Activated CD4-positive, alpha-beta T cell treated with anti-CD3 and anti-CD28 coated beads, Interleukin-2, Interleukin-6, amounts not matched to agents 100 ng/mL and 50 ng/mL, durations not matched to agents 16 hours and 8 hours (primary cell): ENCODE measurements at regions not wholly inside any gene's neighbourhood (a gene's known extent, or its start where the extent isn't known, plus 50 kb on each side); places are given as distances from the start of the nearest gene placed in this dataset.
"Not testable (repeated sequence)": the region's sequence is repeated elsewhere in the genome, so short reads cannot be mapped to it uniquely, and the experiment has no call there.

Source experiments
- DNase-seq: peaks from one replicate; pipeline ENCODE4 v3.0.0-alpha.2; 2020

DNA sequence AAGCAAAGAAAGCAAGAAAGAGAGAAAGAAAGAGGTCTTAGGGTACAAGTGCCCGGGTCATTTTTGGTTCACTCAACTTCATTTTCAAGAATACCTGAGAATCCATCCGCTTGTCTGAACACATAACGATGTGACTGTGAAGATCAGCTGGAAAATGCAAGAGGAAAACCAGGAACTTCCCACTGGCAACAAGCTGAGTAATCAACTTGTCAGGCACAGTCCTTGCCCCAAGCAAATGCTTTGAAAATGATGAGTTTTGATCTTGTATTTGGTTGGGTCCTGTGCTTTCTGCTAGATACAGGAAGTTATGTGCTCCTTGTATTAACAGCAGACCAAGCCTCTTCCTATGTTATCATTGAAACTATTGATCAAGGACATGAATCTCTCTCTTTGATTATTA lies 239.1 kb downstream of the ASMT start:
- DNase-seq, result no peak

DNA sequence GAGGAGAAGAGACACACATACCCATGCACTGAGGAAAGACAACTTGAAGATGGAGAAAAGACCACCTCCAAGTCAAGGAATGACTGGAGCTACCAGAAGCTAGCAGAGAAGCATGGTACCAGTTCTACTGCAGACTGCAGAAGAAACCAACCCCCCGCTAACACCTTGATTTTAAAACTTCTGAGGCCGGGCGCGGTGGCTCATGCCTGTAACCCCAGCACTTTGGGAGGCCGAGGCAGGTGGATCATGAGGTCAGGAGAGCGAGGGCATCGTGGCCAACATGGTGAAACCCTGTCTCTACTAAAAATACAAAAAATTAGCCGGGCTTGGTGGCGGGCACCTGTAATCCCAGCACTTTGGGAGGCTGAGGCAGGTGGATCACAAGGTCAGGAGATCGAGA lies 240.0 kb downstream of the ASMT start:
- DNase-seq, result not testable (repeated sequence)

DNA sequence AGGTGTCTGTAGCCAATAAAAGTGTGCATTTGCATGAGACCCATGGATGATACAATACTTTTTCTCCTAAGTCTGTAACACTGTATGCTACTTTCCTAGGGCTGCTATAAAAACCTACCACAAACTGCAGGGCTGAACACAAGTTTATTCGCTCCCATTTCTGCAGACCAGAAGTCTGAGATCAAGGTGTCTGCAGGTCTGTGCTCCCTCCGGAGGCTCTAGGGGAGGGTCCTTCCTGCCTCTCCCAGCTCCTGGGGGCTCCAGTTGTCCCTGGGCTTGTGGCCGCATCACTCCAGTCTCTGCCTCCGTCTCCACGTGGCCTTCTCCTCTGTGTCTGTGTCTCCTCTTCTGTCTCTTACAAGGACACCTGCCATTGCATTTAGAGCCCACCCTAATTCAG lies 244.4 kb downstream of the ASMT start:
- not testable (repeated sequence) for DNase-seq

DNA sequence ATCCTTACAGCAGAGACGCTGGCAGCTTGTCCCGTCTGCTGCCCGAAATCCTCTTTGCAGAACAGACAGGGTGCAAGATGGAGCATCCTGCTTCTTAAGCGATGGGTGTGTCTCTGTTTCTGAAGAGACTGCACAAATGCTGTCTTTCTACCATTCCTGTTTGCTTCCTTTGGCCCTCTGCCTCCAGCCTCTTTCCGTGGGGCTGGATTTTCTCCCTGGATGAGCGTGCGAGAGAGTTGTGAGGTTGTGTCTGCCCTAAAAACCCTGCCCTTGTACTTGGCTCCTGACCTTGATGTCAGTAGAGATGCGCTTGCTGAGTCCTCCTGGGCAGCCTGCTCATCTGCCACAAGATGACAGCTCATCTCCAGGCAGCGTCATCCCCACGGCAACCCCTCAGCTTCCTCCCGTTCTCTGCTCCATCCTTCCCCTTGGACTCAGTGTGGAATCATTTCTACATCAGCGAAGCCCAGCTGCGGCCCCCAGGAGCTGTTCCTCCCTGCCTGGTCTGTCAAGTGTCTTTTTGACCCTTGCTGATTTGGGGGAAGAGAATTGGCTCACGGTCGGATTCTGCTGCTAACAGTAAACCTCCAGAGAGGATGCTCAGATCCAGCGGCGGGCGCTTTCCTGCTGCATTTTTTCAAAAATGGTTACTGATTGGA lies 246.2 kb downstream of the ASMT start:
- no peak for DNase-seq

DNA sequence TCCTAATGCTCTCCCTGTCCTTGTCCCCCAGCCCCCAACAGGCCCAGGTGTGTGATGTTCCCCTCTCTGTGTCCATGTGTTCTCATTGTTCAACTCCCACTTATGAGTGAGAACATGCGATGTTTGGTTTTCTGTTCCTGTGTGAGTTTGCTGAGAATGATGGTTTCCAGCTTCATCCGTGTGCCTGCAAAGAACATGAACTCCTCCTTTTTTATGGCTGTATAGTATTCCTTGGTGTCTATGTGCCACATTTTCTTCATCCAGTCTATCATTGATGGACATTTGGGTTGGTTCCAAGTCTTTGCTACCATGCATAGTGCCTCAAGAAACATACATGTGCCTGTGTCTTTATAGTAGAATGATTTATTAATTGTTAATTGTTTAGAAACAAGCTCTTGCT lies 249.1 kb downstream of the ASMT start:
- DNase-seq, result not testable (repeated sequence)

DNA sequence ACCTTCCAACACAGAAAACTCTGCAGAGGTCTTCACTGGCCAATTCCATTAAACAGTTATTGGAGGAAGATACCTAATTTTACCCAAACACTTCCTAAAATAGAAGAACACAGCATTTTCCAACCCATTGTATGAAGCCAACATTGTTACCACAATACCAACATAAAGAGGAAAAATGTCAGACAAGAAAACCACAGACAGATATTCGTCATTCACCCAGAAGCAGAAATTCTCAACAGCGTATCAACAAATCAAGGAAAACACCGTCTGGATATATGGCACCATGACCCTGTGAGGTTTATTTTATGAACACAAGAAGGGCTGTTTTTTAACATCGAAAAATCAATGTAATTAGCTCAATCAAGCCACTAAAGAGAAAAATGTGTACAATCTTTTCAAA lies 255.6 kb downstream of the ASMT start:
- no peak for DNase-seq

DNA sequence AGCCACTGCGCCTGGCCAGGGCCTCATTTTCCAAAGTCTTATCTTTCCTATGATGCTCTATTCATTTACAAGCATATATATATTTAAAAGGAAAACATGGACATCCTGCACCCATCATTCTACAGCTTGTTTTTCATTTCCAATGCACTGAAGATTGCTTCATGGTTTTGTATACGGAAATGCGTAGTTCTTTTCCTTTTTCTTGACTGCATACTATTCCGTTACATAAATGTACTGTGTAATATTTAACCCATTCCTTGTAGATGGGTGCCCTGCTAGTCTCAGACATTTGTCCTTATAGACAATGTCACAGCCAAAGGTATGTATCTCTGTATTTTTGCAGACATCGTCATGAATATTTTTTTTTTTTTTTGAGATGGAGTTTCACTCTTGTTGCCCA lies 257.0 kb downstream of the ASMT start:
- no peak for DNase-seq

DNA sequence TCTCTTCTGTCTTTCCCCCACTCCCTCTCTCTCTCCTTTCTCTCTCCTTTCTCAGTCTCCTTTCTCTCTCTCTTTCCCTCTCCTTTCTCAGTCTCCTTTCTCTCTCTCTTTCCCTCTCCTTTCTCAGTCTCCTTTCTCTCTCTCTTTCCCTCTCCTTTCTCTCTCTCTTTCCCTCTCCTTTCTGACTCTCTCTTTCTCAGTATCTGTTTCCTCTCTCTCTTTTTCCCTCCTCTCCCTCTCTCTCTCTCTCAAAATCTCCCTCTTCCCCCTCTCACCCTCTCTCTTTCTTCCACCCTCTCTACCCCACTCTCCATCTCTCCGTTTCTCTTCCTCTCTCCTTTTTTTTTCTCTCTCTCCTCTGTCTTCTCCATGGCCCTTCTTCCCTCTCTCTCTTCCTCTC lies 258.8 kb downstream of the ASMT start:
- DNase-seq, result no peak

DNA sequence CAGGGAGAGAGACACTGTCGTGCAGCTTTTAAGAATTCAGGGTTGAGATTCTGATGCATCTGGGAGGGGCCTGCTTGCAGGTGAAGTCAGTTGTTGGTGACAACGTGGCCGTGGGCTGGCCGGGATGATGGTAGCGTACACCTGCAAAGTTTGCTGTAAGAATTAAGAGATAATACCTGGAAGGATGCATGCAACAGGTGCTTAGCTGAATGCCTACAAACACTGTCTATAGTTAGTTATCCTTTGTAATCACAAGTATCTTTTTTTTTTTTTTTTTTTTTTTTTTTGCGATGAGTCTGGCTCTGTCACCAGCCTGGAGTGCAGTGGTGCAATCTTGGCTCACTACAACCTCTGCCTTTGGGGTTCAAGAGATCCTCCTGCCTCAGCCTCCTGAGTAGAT lies 259.6 kb downstream of the ASMT start:
- no peak for DNase-seq

DNA sequence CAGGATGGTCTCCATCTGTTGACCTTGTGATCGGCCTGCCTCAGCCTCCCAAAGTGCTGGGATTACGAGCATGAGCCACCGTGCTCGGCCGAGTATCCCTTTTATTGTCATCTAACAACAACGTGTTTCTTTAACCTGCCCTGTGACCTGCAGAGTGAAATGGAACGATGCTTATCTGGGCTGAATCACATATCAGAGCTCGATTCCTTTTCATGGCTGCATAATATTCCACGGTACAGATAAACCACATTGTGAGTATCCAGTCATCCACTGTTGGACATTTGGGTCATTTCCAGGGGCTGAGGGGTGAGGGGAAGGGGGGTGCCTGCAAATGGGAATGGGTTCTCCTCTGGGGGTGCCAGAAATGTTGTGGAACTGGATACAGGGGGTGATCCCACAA lies 260.0 kb downstream of the ASMT start:
- no peak for DNase-seq

DNA sequence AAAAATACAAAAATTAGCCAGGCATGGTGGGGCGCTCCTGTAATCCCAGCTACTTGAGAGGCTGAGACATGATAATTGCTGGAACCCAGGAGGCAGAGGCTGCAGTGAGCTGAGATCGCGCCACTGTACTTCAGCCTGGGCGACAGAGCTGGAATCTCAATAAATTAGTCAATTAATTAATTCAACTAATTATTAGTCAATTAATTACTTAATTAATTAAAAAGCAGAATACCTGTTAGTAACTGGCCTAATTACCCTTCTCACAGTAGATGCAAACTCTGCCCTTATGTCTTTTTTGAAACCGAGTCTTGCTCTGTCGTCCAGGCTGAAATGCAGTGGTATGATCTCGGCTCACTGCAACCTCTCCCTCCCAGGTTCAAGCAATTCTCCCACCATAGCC lies 261.2 kb downstream of the ASMT start:
- DNase-seq, result no peak

DNA sequence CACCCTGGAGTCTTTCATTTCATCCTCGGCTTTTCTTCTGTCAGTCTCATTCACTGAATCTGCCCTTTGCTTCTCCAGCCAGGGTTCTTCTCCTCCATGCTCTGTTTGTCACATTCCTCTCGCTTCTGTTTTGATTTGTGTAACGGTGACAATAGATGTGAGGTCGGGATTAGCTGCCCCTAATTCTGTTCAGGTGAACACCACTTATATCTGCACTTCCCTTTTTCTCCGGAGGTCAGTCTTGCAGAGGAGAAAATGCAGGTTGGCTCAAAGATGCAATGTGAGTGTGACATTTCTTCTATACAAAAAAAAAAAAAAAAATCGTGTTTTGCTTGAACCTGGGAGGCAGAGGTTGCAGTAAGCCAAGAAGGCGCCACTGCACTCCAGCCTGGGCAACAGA lies 262.9 kb downstream of the ASMT start:
- DNase-seq, result no peak

DNA sequence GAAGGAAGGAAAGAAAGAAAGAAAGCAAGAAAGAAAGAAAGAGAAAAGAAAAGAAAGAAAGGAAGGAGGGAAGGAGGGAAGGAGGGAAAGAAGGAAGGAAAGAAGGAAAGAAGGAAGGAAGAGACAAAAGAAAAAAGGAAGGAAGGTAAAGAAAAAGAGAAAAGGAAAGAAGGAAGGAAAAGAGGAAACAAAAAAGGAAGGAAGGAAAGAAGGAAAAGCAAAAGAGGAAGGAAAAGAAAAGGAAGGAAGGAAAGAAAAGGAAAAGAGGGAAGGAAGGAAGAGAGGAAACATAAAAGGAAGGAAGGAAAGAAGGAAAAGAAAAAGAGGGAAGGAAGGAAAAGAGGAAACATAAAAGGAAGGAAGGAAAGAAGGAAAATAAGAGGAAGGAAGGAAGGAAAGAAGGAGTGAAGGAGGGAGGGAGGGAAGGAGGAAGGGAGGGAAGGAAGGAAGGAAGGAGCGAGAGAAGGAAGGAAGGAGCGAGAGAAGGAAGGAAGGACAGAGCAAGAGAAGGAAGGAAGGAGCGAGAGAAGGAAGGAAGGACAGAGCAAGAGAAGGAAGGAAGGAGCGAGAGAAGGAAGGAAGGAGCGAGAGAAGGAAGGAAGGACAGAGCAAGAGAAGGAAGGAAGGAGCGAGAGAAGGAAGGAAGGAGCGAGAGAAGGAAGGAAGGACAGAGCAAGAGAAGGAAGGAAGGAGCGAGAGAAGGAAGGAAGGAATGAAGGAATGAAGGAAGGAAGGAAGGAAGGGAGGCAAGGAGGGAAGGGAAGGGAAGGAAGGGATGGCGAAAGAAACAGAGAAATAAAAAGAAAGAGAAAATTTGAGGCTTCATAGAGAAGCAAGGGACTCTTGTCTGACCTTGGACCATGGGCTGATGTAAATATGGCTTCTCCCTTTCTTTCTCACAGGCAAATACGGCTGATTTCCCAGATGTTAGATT lies 266.3 kb downstream of the ASMT start:
- DNase-seq, result not testable (repeated sequence)

DNA sequence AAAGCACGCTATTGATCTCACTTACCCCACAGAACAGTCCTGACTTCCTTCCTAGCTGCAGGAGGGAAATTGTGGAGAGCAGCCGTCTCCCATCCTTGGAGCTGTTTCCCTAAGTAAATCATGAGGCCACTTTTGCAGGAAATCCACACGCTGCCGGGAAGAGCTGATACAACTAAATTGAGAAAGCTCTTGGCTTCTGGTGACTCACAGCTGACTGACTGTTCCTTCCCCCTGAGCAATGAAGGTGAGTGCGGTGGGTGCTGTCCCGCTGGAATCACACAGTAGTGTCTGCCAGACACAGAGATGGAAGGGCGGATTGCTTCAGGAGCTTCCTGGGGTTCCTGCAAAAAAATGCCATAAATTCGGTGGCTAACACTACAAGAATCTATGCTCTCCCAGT lies 268.9 kb downstream of the ASMT start:
- no peak for DNase-seq

DNA sequence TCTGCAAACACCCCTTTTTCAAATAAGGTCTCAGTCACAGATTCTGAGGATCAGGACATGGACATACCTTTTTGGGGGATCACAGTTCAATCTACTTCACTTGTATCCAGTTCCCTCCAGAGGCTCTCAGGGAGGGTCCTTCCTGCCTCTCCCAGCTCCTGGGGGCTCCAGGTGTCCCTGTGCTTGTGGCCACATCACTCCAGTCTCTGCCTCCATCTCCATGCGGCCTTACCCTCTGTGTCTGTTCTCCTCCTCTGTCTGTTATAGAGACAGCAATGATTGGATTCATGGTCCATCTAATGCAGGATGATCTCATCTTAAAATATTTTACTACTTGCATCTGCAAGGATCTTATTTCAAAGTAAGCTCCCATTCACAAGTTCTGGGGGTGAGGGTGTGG lies 269.6 kb downstream of the ASMT start:
- no peak for DNase-seq

DNA sequence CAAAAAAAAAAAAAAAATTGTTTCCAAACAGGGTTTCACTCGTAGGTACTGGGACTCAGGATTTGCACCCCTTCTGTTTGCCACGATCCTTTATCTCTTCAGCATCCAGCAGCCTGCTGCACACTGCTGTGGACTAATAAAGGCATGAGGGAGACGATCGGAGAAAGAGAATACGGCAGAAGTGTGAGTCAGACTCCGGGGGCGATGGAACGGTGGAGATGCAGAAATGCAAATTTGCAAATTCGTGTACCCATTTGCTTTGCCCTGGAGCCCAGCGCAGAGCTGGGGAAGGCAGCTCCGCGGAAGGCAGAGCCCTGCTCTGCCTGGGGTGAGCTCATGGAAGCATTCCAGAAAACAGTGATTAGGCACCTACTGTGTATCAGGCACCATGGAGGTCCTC lies 270.3 kb downstream of the ASMT start:
- DNase-seq, result no peak

DNA sequence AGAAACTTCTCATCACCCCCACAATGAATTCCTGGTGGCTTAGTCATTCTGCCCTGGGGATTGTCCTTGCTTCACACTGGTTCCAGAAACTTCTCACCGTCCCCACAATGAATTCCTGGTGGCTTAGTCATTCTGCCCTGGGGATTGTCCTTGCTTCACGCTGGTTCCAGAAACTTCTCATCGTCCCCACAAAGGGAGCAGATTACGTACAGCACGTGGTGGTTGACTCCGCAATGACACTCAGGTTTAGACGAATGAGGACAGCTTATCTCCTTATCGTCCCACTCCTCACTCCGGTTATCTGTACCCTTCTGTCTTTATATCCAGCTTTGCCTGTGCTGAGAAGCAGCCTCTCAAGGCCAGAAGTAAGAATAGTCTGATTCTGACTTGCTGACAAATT lies 273.4 kb downstream of the ASMT start:
- not testable (repeated sequence) for DNase-seq

DNA sequence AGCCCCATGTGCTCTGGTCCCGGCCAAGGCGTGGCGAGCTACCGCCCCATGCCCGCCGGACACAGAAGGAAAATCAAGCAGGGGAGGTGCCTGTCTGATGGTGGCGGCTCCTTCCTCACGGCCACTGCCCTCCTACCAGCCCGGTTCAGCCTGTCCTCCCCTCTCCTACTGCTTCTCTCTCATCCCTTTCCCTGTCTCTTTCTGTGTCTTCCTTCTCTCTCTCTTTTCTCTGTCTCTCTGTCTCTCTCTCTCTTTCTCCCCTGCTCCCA lies 279.1 kb downstream of the ASMT start:
- no peak for DNase-seq

DNA sequence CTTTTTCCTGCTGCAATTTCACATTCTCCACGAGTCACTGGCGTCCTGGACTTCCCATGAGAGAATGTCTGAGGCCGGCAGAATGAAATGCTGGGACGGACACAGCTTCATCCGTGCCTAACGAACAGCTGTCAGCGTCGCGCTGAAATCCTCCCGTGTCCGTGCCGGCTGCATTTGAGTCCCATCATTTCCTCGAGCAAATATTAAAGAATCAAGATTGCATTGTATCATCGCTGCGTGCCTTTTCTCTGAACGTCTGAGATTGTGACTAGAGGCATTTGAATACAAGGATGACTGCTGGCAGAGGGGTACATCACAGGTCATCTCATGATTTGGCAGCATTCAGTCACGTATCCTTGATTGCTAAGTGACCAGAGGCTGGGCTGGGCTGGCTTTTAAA lies 279.9 kb downstream of the ASMT start:
- DNase-seq, result no peak

DNA sequence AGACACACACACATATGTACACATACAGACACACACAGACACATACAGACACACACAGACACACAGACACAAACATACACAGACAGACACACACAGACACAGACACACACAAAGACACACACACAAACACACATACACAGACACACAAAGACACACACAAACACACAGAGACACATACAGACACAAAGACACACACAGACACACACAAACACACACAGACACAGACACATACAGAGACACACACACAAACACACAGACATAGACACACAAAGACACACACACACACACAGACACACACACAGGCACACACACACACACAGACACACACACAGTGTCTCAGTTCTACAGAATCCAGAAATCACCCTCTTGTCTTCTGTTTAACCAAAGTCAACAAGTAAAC lies 280.7 kb downstream of the ASMT start:
- no peak for DNase-seq

DNA sequence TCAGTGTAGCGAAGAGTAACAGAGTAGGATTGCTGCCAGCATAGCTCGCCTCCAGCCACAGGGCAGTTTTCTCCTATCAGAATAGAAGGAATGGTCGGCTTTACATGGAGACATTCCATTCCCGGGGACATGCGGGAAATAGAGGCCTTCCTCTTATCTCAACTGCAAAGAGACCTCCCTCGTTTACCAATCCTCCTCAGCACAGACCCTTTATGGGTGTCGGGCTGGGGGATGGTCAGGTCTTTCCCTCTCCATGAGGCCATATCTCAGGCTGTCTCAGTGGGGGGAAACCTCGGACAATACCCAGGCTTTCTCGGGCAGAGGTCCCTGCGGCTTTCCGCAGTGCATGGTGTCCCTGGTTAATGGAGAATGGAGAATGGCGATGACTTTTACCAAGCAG lies 285.0 kb downstream of the ASMT start:
- DNase-seq, result no peak

DNA sequence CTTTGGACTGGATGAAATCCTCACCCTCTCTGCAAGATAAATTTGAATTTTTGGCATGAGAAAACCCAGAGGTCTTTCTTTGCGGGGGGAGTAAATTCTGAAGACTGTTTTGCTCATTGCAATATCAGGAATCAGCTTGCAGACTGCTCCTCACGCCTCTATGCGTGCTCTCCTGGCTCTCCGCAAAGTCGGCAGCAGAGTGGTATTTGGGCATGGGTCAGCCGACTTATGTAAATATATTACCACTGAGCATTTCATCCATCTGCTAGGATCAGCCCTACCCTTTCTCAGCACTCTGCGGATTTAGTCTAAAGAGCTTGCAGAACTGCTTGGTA lies 288.0 kb downstream of the ASMT start:
- DNase-seq, result no peak

DNA sequence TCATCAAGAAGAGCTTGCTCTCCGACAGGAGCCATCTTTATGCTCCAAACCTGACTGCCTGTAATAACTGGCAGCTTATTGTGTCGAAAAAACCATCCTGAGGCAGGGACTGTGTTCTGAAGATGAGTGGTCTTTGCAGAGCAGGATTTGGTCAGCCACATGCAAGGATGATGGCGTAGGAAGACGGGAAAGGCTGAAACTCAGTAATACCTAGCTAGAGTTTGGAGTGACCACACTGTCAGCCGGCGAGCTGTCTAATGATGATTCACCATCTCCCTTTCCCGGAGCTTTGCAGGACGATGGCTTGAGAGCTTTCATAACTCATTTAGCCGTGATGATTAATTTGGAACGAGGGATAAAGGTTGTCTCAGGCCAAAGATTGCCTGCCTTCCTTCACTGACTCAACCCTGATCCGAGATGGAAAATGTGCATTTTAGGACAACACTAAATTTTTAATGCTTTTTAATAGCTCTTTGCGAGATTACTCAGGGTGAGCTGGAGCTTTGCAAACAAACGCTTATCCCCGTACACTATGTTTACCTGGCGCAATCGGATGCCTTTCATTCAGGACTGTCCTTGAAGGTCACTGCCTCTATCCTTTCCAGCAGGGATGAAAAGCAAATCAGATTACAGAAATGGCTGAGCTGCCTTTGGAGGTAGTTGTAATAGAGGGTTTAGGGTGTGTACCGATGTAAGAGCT lies 288.5 kb downstream of the ASMT start:
- DNase-seq, result no peak

DNA sequence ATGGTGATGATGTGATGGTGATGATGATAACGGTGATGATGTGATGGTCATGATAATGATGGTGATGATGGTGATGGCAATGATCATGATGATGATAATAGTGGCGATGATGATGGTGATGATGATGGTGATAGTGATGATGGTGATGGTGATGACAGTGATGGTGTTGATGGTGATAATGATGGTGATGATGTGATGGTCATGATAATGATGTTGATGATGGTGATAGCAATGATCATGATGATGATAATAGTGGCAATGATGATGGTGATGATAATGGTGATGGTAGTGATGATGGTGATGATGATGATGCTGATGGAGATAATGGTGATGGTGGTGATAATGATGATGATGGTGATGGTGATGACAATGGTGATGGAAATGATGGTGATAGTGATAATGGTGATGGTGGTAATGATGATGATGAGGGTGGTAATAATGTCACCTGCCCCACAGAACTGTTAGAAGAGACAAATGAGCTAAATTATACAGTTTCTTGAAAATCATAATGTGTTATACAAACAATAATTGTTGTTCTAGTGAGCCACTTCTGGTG lies 289.9 kb downstream of the ASMT start:
- DNase-seq, result no peak
